Lower leg skin (tissue), 3 donors: ENCODE measurements at regions not wholly inside any gene's neighbourhood (a gene's known extent, or its start where the extent isn't known, plus 50 kb on each side); places are given as distances from the start of the nearest gene placed in this dataset.

Experiments used
- CTCF ChIP-seq, 3 donors: fragments of 450-650 bp; IDR thresholded peaks; one replicate each; pipeline ENCODE4 v1.5.1; 2016; ENCODE audit warnings: antibody characterized with exemption in 3 of 3, mild to moderate bottlenecking in 3 of 3, moderate library complexity in 2 of 3
- POLR2A ChIP-seq, 2 donors: fragments of 450-650 bp; IDR thresholded peaks; one replicate each; pipeline ENCODE4 v1.6.1; 2016 to 2017; ENCODE audit warnings: antibody characterized with exemption in 2 of 2, mild to moderate bottlenecking in 1 of 2, moderate library complexity in 1 of 2

GRCh38 chr7:115208710-115209560 is 287.0 kb downstream of the MDFIC start:
- TF ChIP-seq CTCF (IDR thresholded peaks at IDR 0.05), result no peak
- no peak for TF ChIP-seq POLR2A (IDR thresholded peaks at IDR 0.05)
